Mammary epithelial cell (primary cell): ENCODE measurements at regions not wholly inside any gene's neighbourhood (a gene's known extent, or its start where the extent isn't known, plus 50 kb on each side); places are given as distances from the start of the nearest gene placed in this dataset.

ENCODE experiments used
- CTCF ChIP-seq, 2 donors: IDR thresholded peaks in 1 of 2; conservative IDR thresholded peaks in 1 of 2; 2 replicates each; pipeline ENCODE4 v1.5.1; 2011 to 2012; ENCODE audit warnings: inconsistent platforms in 2 of 2, low read length in 2 of 2, mild to moderate bottlenecking in 2 of 2, control low read depth in 1 of 2, low read depth in 1 of 2; ENCODE audit not compliant: insufficient read depth in 1 of 2; ENCODE audit errors: extremely low read depth in 1 of 2
- EZH2 ChIP-seq: IDR thresholded peaks from 2 replicates; pipeline ENCODE4 v1.6.1; 2012; ENCODE audit warnings: low read length, inconsistent platforms, borderline replicate concordance

GRCh38 chr2:23148342-23148741 lies 236.6 kb upstream of the KLHL29 start:
- TF ChIP-seq CTCF (conservative IDR thresholded peaks at IDR 0.05 in 1 of 2, IDR thresholded peaks at IDR 0.05 in 1 of 2; ENCODE audit: extremely low read depth in 1 of 2, insufficient read depth in 1 of 2, low read depth in 1 of 2, low read length in 2 of 2), result no peak
- TF ChIP-seq EZH2, result no peak
